Fibroblast of pulmonary artery (primary cell): ENCODE measurements at regions not wholly inside any gene's neighbourhood (a gene's known extent, or its start where the extent isn't known, plus 50 kb on each side); places are given as distances from the start of the nearest gene placed in this dataset.
A peak's percentile ranks its signal among the peaks of the same experiment; 100 is the strongest.

Experiments
- DNase-seq: peaks from one replicate; pipeline ENCODE4 v3.0.0-alpha.2; 2010; ENCODE audit warnings: low read depth
- H3K4me3 ChIP-seq: replicated peaks from 2 replicates; pipeline ENCODE4 v1.5.1; 2011; ENCODE audit warnings: low read depth, mild to moderate bottlenecking, control low read depth, low read length, moderate library complexity
- CTCF ChIP-seq: IDR thresholded peaks from 2 replicates; pipeline ENCODE4 v1.5.1; 2011; ENCODE audit warnings: mild to moderate bottlenecking, control low read depth, low read length, inconsistent platforms; ENCODE audit errors: missing control alignments

DNA sequence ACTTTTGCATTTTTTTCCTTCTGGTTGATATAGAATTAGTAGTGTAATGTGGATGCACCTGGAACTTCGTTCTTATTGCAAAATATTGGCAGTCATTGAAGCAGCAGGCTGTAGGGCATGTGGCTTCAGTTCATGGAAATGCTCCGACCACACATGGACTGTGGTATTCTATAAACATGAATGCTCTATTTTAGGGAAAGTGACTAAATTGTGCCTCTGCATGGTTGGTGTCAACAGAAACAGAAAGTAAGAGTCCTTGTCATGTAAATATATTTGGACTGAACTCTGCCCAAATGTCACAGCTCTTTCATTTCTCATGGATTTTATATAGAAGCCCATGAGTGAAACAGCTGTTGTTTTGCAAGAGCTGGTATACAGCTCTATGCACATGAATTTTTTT, 917.0 kb downstream of the LRFN5 start:
- DNase-seq, result no peak
- no peak for TF ChIP-seq CTCF
- H3K4me3 ChIP-seq, result no peak overlapping the region

DNA sequence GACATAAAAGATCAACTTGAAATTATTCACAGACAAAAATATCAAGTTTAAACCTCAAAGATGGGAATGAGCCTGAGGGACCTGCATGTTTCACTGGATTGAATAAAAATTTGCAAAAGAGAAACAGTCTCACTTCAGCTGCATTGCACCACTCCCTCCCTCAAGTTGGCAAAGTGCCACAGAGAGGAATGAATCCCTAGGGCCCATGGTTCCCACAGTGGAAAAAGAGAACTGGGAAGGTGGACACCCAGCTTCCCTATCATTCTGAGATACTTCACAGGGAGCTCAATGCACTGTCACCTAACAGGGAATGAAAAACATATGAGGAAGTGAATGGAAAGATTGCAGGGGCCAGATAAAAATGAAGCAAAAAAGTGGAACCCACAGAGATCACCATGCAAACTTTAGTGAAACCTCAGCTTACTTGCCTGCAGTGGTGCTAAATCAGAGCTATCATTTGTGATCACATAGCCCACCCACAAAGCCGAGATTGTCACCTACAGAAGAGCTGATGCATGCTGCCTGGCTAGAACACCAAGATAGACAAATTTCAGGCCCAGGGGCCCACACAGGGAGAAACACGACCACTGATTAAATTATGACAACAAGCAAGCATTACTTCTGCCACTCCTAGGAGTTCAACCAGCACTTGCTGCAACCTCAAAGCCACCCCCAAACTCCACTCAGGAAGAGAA, 911.3 kb downstream of the LRFN5 start:
- TF ChIP-seq CTCF, result no peak
- H3K4me3 ChIP-seq, result no peak overlapping the region
- DNase-seq, result peak; percentile 7

DNA sequence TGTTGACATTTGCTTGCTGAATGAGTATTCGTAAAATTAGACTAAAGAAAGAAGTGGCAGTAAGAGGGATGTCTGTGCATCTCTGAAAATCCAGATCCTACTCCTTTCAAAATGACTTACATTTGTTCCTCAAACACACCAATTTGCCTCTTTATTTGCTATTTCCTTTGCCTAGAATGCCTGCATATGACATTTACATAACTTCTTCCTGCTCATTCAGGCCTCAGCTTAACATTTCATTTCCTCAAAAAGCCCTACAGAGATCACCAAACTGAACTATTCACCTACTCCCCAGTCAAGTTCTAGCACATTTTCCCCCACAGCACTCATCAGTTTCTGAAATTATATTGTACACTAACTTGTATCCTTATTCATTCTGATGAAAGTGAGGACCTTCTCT, 907.2 kb downstream of the LRFN5 start:
- H3K4me3 ChIP-seq, result no peak overlapping the region
- DNase-seq, result no peak
- no peak for TF ChIP-seq CTCF

- no peak for TF ChIP-seq CTCF
Observed at GRCh38 chr14:42510071-42510470, 903.4 kb downstream of the LRFN5 start.

DNA sequence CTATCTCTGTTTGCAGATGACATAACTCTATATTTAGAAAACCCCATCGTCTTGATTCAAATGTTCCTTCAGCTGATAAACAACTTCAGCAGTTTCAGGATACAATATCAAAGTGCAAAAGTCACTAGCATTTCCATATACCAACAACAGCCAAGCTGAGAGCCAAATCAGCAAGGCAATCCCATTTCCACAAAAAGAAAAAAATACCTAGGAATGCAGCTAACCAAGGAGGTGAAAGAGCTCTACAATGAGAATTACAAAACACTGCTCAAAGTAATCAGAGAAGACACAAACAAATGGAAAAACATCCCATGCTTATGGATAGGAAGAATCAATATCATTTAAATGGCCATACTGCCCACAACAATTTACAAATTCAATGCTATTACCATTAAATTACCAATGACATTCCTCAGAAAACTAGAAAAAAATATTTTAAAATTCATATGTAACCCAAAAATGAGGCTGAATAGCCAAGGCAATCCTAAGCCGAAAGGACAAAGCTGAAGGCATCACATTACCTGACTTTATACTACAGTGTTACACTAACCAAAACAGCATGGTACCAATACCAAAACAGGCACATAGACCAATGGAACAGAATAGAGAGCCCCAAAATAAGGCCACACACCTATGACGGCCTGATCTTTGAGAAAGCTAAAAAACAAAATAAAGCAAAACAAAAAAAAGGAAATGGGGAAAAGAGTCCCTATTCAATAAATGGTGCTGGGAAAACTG, 901.7 kb downstream of the LRFN5 start:
- TF ChIP-seq CTCF, result no peak
- no peak for DNase-seq
- no peak overlapping the region for H3K4me3 ChIP-seq

More at GRCh38 chr14:42510071-42510470, 903.4 kb downstream of the LRFN5 start:
- no peak for DNase-seq
- no peak overlapping the region for H3K4me3 ChIP-seq

DNA sequence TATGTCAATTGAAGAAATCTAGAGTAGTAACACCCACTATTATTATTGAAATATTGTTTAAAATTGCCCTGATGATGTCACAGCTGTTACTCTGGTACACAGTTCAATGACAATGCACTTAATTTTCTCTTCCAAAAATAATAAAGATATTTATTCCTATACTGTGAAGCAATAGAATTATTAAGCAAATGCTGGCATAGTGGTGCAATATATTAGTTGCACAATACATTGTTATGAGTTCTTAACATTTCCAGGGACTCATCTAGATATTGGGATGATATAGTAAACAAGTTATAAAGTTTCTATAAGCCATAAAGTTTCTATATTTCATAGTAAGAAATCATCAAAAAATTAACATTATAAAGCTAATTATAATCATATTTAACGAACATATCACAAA, 897.8 kb downstream of the LRFN5 start:
- TF ChIP-seq CTCF, result no peak
- peak; percentile 40 for DNase-seq
- no peak overlapping the region for H3K4me3 ChIP-seq
